ENCODE measurements at regions not wholly inside any gene's neighbourhood (a gene's known extent, or its start where the extent isn't known, plus 50 kb on each side); places are given as distances from the start of the nearest gene placed in this dataset.

GRCh38 chr1:228552596-228553176 is 65.5 kb downstream of the RNF187 start:
- no peak for TF ChIP-seq KLF13 (CRISPR knock-in tag; IDR thresholded peaks at IDR 0.05)
- no peak for TF ChIP-seq MAX (IDR thresholded peaks at IDR 0.05)
- TF ChIP-seq STAG1 (CRISPR knock-in tag; IDR thresholded peaks at IDR 0.05), result no peak
- TF ChIP-seq SETDB1 (CRISPR knock-in tag; IDR thresholded peaks at IDR 0.05; ENCODE audit: borderline replicate concordance), result no peak
- no peak for TF ChIP-seq ATF6 (CRISPR knock-in tag; conservative IDR thresholded peaks at IDR 0.05)
- TF ChIP-seq RAD21 (CRISPR knock-in tag; IDR thresholded peaks at IDR 0.05), result no peak
- TF ChIP-seq ZNF224 (CRISPR knock-in tag; IDR thresholded peaks at IDR 0.05), result no peak
- no peak for TF ChIP-seq ZNF891 (CRISPR knock-in tag; IDR thresholded peaks at IDR 0.05)
